ENCODE measurements at regions not wholly inside any gene's neighbourhood (a gene's known extent, or its start where the extent isn't known, plus 50 kb on each side); places are given as distances from the start of the nearest gene placed in this dataset.

GRCh38 chr20:56949318-56949717 is 317.1 kb downstream of the BMP7 start:
- TF ChIP-seq, protein P1, sequence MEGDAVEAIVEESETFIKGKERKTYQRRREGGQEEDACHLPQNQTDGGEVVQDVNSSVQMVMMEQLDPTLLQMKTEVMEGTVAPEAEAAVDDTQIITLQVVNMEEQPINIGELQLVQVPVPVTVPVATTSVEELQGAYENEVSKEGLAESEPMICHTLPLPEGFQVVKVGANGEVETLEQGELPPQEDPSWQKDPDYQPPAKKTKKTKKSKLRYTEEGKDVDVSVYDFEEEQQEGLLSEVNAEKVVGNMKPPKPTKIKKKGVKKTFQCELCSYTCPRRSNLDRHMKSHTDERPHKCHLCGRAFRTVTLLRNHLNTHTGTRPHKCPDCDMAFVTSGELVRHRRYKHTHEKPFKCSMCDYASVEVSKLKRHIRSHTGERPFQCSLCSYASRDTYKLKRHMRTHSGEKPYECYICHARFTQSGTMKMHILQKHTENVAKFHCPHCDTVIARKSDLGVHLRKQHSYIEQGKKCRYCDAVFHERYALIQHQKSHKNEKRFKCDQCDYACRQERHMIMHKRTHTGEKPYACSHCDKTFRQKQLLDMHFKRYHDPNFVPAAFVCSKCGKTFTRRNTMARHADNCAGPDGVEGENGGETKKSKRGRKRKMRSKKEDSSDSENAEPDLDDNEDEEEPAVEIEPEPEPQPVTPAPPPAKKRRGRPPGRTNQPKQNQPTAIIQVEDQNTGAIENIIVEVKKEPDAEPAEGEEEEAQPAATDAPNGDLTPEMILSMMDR (IDR thresholded peaks at IDR 0.05): no peak
- TF ChIP-seq POLR2AphosphoS5 (IDR thresholded peaks at IDR 0.05) (no peak), POLR2A (IDR thresholded peaks at IDR 0.05) (no peak)
- Histone ChIP-seq H3K4me3 (no peak overlapping the region), H3K4me1 (no peaks in the 10 kb centered on the region), H3K27me3 (peaks cover 0 to 7% of the 10 kb centered on the region in 2 donors), H3K36me3 (no peaks in the 10 kb centered on the region), H3K9me3 (no peaks in the 10 kb centered on the region), H3K27ac (no peak overlapping the region)
- intact Hi-C loops (cut with DNase I; ENCODE audit: low total_unique reads): no loop called here
- no peak for DNase-seq (ENCODE audit: low spot score in 2 of 2)

- intact Hi-C loops (cut with DNase I; ENCODE audit: low total_unique reads): no loop called here
- Histone ChIP-seq H3K36me3 (no peaks in the 10 kb centered on the region), H3K27ac (no peak overlapping the region), H3K4me1 (no peaks in the 10 kb centered on the region), H3K27me3 (peaks cover 0 to 15% of the 10 kb centered on the region in 2 donors), H3K4me3 (no peak overlapping the region), H3K9me3 (no peaks in the 10 kb centered on the region)
- no peak for TF ChIP-seq POLR2A (IDR thresholded peaks at IDR 0.05)
- no peak for TF ChIP-seq POLR2AphosphoS5 (IDR thresholded peaks at IDR 0.05)
- TF ChIP-seq, protein P1 (IDR thresholded peaks at IDR 0.05): no peak
- DNase-seq (ENCODE audit: low spot score in 2 of 2): no peak
Observed at GRCh38 chr20:56952258-56953047, 314.0 kb downstream of the BMP7 start.

- no peak for DNase-seq (ENCODE audit: low spot score in 2 of 2)
- no peak for TF ChIP-seq POLR2AphosphoS5 (IDR thresholded peaks at IDR 0.05)
- TF ChIP-seq POLR2A (IDR thresholded peaks at IDR 0.05): no peak
- TF ChIP-seq, protein P1 (IDR thresholded peaks at IDR 0.05): no peak
- Histone ChIP-seq H3K27me3 (peaks cover 0 to 15% of the 10 kb centered on the region in 2 donors), H3K4me1 (no peaks in the 10 kb centered on the region), H3K27ac (no peak overlapping the region), H3K9me3 (no peaks in the 10 kb centered on the region), H3K4me3 (no peak overlapping the region), H3K36me3 (no peaks in the 10 kb centered on the region)
- intact Hi-C loops (cut with DNase I; ENCODE audit: low total_unique reads): no loop called here
Observed at GRCh38 chr20:56953048-56953586, 313.3 kb downstream of the BMP7 start.

GRCh38 chr20:56954797-56955196 is 311.6 kb downstream of the BMP7 start:
- no peak overlapping the region for H3K4me3 ChIP-seq
- no peaks in the 10 kb centered on the region for H3K4me1 ChIP-seq
- intact Hi-C loops (cut with DNase I; ENCODE audit: low total_unique reads): loop anchor here (5.0 kb wide), 1 partner anchor 1178 kb away; no protein-coding TSS in a partner anchor
- no peak overlapping the region for H3K27ac ChIP-seq
- H3K36me3 ChIP-seq: no peaks in the 10 kb centered on the region
- DNase-seq (ENCODE audit: low spot score in 2 of 2): no peak
- TF ChIP-seq, protein P1 (IDR thresholded peaks at IDR 0.05): no peak
- no peak for TF ChIP-seq POLR2A (IDR thresholded peaks at IDR 0.05)
- no peak for TF ChIP-seq POLR2AphosphoS5 (IDR thresholded peaks at IDR 0.05)
- peaks cover 0 to 15% of the 10 kb centered on the region in 2 donors for H3K27me3 ChIP-seq
- H3K9me3 ChIP-seq: no peaks in the 10 kb centered on the region

GRCh38 chr20:56955680-56956079 is 310.8 kb downstream of the BMP7 start:
- Histone ChIP-seq H3K27me3 (peaks cover 0 to 15% of the 10 kb centered on the region in 2 donors), H3K9me3 (no peaks in the 10 kb centered on the region), H3K4me3 (no peak overlapping the region), H3K27ac (no peak overlapping the region), H3K4me1 (no peaks in the 10 kb centered on the region), H3K36me3 (no peaks in the 10 kb centered on the region)
- DNase-seq (ENCODE audit: low spot score in 2 of 2): no peak
- TF ChIP-seq, protein P1 (IDR thresholded peaks at IDR 0.05): no peak
- intact Hi-C loops (cut with DNase I; ENCODE audit: low total_unique reads): loop anchor here (5.0 kb wide), 1 partner anchor 1177 kb away; no protein-coding TSS in a partner anchor
